SU-DHL-6 (cell line): ENCODE measurements at regions not wholly inside any gene's neighbourhood (a gene's known extent, or its start where the extent isn't known, plus 50 kb on each side); places are given as distances from the start of the nearest gene placed in this dataset.

Experiments used
- H2AFZ ChIP-seq: fragments of 200-600 bp; sonication (generic); 2 replicates; pipeline ENCODE4 v1.6.1; 2014; ENCODE audit warnings: low read depth, mild to moderate bottlenecking, moderate library complexity, mixed read lengths, antibody characterized with exemption, low read length; ENCODE audit not compliant: severe bottlenecking
- H3F3A ChIP-seq: fragments of 200-600 bp; shearing (Covaris generic); 2 replicates; pipeline ENCODE4 v1.6.0; 2016; ENCODE audit warnings: antibody characterized with exemption, mild to moderate bottlenecking; ENCODE audit not compliant: insufficient read depth
- H3K27ac ChIP-seq: fragments of 200-600 bp; sonication (generic); 2 replicates; pipeline ENCODE4 v1.5.1; 2016; ENCODE audit warnings: low read depth, mild to moderate bottlenecking, low read length, moderate library complexity, mixed read lengths
- H3K27me3 ChIP-seq: fragments of 200-600 bp; sonication (generic), shearing (Covaris generic); 2 replicates; pipeline ENCODE4 v1.6.0; 2014; ENCODE audit warnings: mild to moderate bottlenecking, low read length
- H3K36me3 ChIP-seq: fragments of 200-600 bp; sonication (generic); 2 replicates; pipeline ENCODE4 v1.6.1; 2014; ENCODE audit warnings: mild to moderate bottlenecking, low read length, mixed read lengths
- H3K4me2 ChIP-seq: fragments of 300-600, 200-600 bp; shearing (Covaris generic), sonication (generic); 2 replicates; pipeline ENCODE4 v1.6.0; 2014; ENCODE audit warnings: low read length, low read depth, mild to moderate bottlenecking; ENCODE audit not compliant: poor library complexity, severe bottlenecking
- H3K4me3 ChIP-seq: fragments of 200-600 bp; sonication (generic); 2 replicates; pipeline ENCODE4 v1.5.1; 2014; ENCODE audit warnings: antibody characterized with exemption, low read length, mild to moderate bottlenecking, mixed read lengths; ENCODE audit not compliant: insufficient read depth, poor library complexity, severe bottlenecking
- H3K79me2 ChIP-seq: fragments of 200-600 bp; sonication (generic); 2 replicates; pipeline ENCODE4 v1.6.1; 2014; ENCODE audit warnings: mild to moderate bottlenecking, low read length, moderate library complexity; ENCODE audit not compliant: insufficient read depth
- H3K9ac ChIP-seq: fragments of 200-600 bp; sonication (generic); 2 replicates; pipeline ENCODE4 v1.7.0; 2014; ENCODE audit warnings: mild to moderate bottlenecking, low read length
- H3K9me2 ChIP-seq: fragments of 200-600 bp; sonication (generic); replicated peaks from 2 replicates; pipeline ENCODE4 v1.6.1; 2014; ENCODE audit warnings: low read length; ENCODE audit not compliant: insufficient read depth
- H3K9me3 ChIP-seq: fragments of 200-600 bp; sonication (generic); 2 replicates; pipeline ENCODE4 v1.6.1; 2014; ENCODE audit warnings: low read length, mixed read lengths; ENCODE audit not compliant: insufficient read depth
- H4K20me1 ChIP-seq: fragments of 200-600 bp; sonication (generic); 2 replicates; pipeline ENCODE4 v1.6.1; 2014; ENCODE audit warnings: low read depth, mild to moderate bottlenecking, antibody characterized with exemption, low read length, moderate library complexity, mixed read lengths
- CTCF ChIP-seq: fragments of 200-600 bp; sonication (generic); IDR thresholded peaks from one replicate; pipeline ENCODE4 v1.5.1; 2017; ENCODE audit warnings: antibody characterized with exemption, mild to moderate bottlenecking, low read length, moderate library complexity; ENCODE audit not compliant: insufficient read depth, poor library complexity, severe bottlenecking
- EZH2phosphoT487 ChIP-seq: fragments of 200-600 bp; sonication (generic), shearing (Covaris generic); conservative IDR thresholded peaks from 2 replicates; pipeline ENCODE4 v1.6.1; 2018; ENCODE audit warnings: mild to moderate bottlenecking, antibody characterized with exemption, low read length, moderate library complexity, mixed read lengths

- Histone ChIP-seq H3K9ac (no peak overlapping the region), H2AFZ (no peak overlapping the region), H3K79me2 (no peaks in the 10 kb centered on the region), H3K27me3 (no peaks in the 10 kb centered on the region), H3K27ac (no peak overlapping the region), H3F3A (no peaks in the 10 kb centered on the region), H3K4me3 (no peak overlapping the region), H3K36me3 (no peaks in the 10 kb centered on the region), H4K20me1 (no peaks in the 10 kb centered on the region), H3K4me2 (no peak overlapping the region), H3K9me2 (no peaks in the 10 kb centered on the region), H3K9me3 (no peaks in the 10 kb centered on the region)
- no peak for TF ChIP-seq CTCF
- no peak for TF ChIP-seq EZH2phosphoT487
These were observed 202.5 kb upstream of the SERP2 start for GRCh38 chr13:44171156-44171555.

GRCh38 chr13:44171861-44172260 lies 201.8 kb upstream of the SERP2 start:
- no peak for TF ChIP-seq EZH2phosphoT487
- no peak for TF ChIP-seq CTCF
- Histone ChIP-seq H3F3A (no peaks in the 10 kb centered on the region), H3K36me3 (no peaks in the 10 kb centered on the region), H3K79me2 (no peaks in the 10 kb centered on the region), H2AFZ (no peak overlapping the region), H3K9me2 (no peaks in the 10 kb centered on the region), H3K9me3 (no peaks in the 10 kb centered on the region), H3K27ac (no peak overlapping the region), H3K27me3 (no peaks in the 10 kb centered on the region), H3K4me3 (no peak overlapping the region), H3K4me2 (no peak overlapping the region), H4K20me1 (no peaks in the 10 kb centered on the region), H3K9ac (no peak overlapping the region)

DNA sequence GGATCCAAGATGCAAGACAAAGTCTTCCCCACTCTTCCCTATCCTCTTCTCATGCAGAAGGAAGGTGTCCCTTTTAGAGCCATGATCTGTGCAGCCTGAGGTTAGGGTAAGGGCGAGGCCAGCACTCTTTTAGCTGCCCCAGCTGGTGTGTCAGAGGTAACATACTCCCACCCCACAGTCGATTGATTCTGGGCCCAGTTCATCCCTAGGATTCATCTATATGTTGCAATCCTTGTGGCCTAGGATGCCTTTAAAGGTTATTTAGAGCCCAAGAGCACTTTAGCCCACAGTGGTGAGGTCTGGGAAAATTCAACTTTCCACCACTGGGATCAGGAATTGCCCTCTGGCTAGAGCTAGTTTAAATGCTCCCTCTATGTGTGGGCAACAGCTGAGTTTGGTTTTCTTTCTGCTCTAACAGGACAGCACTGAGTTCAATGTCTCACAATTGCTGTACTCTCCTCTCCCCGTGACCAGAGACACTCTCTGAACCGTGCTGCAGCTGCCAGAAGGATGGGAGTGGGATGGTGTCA lies 201.3 kb upstream of the SERP2 start:
- Histone ChIP-seq H3K4me2 (no peak overlapping the region), H3K79me2 (no peaks in the 10 kb centered on the region), H2AFZ (no peak overlapping the region), H3K27me3 (no peaks in the 10 kb centered on the region), H3K9ac (no peak overlapping the region), H3K36me3 (no peaks in the 10 kb centered on the region), H3F3A (no peaks in the 10 kb centered on the region), H3K4me3 (no peak overlapping the region), H3K9me2 (no peaks in the 10 kb centered on the region), H4K20me1 (no peaks in the 10 kb centered on the region), H3K9me3 (no peaks in the 10 kb centered on the region), H3K27ac (no peak overlapping the region)
- TF ChIP-seq EZH2phosphoT487 = no peak
- TF ChIP-seq CTCF = no peak
